ENCODE measurements at regions not wholly inside any gene's neighbourhood (a gene's known extent, or its start where the extent isn't known, plus 50 kb on each side); places are given as distances from the start of the nearest gene placed in this dataset.

GRCh38 chr2:6754419-6754818, 111.3 kb downstream of the CMPK2 start:
- H3K36me3 ChIP-seq: no peaks in the 10 kb centered on the region
- H3K27ac ChIP-seq: no peak overlapping the region
- intact Hi-C loops (cut with DNase I; ENCODE audit: low total_unique reads): no loop called here
- peaks cover 0 to 33% (median 0%) of the 10 kb centered on the region in 7 donors for H3K27me3 ChIP-seq (replicated peaks in 1 of 7)
- no peak overlapping the region for H3K4me3 ChIP-seq
- no peak for DNase-seq
- H3K9me3 ChIP-seq: no peaks in the 10 kb centered on the region
- peaks cover 0 to 7% (median 0%) of the 10 kb centered on the region in 6 donors for H3K4me1 ChIP-seq
- TF ChIP-seq POLR2AphosphoS5 (IDR thresholded peaks at IDR 0.05): no peak
- no peak for TF ChIP-seq CTCF (IDR thresholded peaks at IDR 0.05 in 8 of 11, conservative IDR thresholded peaks at IDR 0.05 in 3 of 11)
- TF ChIP-seq POLR2A (IDR thresholded peaks at IDR 0.05): no peak
- 47 to 59% (median 49%) methylated on average over 9 of the region's 9 CpGs for WGBS, 5 donors

GRCh38 chr2:6755456-6755855, 110.3 kb downstream of the CMPK2 start:
- 93 to 99% (median 94%) methylated on average over 6 of the region's 6 CpGs for WGBS, 5 donors

GRCh38 chr2:6757215-6757614, 108.5 kb downstream of the CMPK2 start:
- H3K27ac ChIP-seq: no peak overlapping the region
- H3K27me3 ChIP-seq (replicated peaks in 1 of 7): peaks cover 0 to 23% (median 0%) of the 10 kb centered on the region in 7 donors
- no peak overlapping the region for H3K4me3 ChIP-seq
- H3K36me3 ChIP-seq: no peaks in the 10 kb centered on the region
- WGBS, 5 donors: 83 to 93% (median 92%) methylated on average over 10 of the region's 10 CpGs
- intact Hi-C loops (cut with DNase I; ENCODE audit: low total_unique reads): no loop called here
- no peaks in the 10 kb centered on the region for H3K9me3 ChIP-seq
- no peaks in the 10 kb centered on the region for H3K4me1 ChIP-seq
- DNase-seq: no peak
- TF ChIP-seq CTCF (IDR thresholded peaks at IDR 0.05 in 8 of 11, conservative IDR thresholded peaks at IDR 0.05 in 3 of 11) (no peak), POLR2A (IDR thresholded peaks at IDR 0.05) (no peak), POLR2AphosphoS5 (IDR thresholded peaks at IDR 0.05) (no peak)

More at GRCh38 chr2:6755456-6755855, 110.3 kb downstream of the CMPK2 start:
- Histone ChIP-seq H3K27ac (no peak overlapping the region), H3K27me3 (replicated peaks in 1 of 7) (peaks cover 0 to 23% (median 0%) of the 10 kb centered on the region in 7 donors), H3K9me3 (no peaks in the 10 kb centered on the region), H3K4me3 (no peak overlapping the region), H3K4me1 (peaks cover 0 to 4% (median 0%) of the 10 kb centered on the region in 6 donors), H3K36me3 (no peaks in the 10 kb centered on the region)
- intact Hi-C loops (cut with DNase I; ENCODE audit: low total_unique reads): no loop called here
- TF ChIP-seq POLR2AphosphoS5 (IDR thresholded peaks at IDR 0.05) (no peak), POLR2A (IDR thresholded peaks at IDR 0.05) (no peak), CTCF (IDR thresholded peaks at IDR 0.05 in 8 of 11, conservative IDR thresholded peaks at IDR 0.05 in 3 of 11) (no peak)
- DNase-seq: no peak

- no peaks in the 10 kb centered on the region for H3K9me3 ChIP-seq
- no peak overlapping the region for H3K4me3 ChIP-seq
- intact Hi-C loops (cut with DNase I; ENCODE audit: low total_unique reads): no loop called here
- H3K36me3 ChIP-seq: no peaks in the 10 kb centered on the region
- peaks cover 0 to 13% (median 0%) of the 10 kb centered on the region in 7 donors for H3K27me3 ChIP-seq (replicated peaks in 1 of 7)
- DNase-seq: no peak
- 88 to 98% (median 91%) methylated on average over 2 of the region's 2 CpGs for WGBS, 5 donors
- H3K4me1 ChIP-seq: no peaks in the 10 kb centered on the region
- TF ChIP-seq CTCF (IDR thresholded peaks at IDR 0.05 in 8 of 11, conservative IDR thresholded peaks at IDR 0.05 in 3 of 11) (no peak), POLR2AphosphoS5 (IDR thresholded peaks at IDR 0.05) (no peak), POLR2A (IDR thresholded peaks at IDR 0.05) (no peak)
- no peak overlapping the region for H3K27ac ChIP-seq
Measured at GRCh38 chr2:6759689-6760088, 106.0 kb downstream of the CMPK2 start.

Measured in spleen (tissue), 11 donors.